B cell (primary cell): ENCODE measurements at regions not wholly inside any gene's neighbourhood (a gene's known extent, or its start where the extent isn't known, plus 50 kb on each side); places are given as distances from the start of the nearest gene placed in this dataset.

Experiments
- CTCF ChIP-seq: fragments of 200-600 bp; IDR thresholded peaks from one replicate; pipeline ENCODE4 v1.8.0; 2022; ENCODE audit warnings: antibody characterized with exemption, mild to moderate bottlenecking
- EZH2 ChIP-seq: IDR thresholded peaks from 2 replicates; pipeline ENCODE4 v1.6.1; 2012; ENCODE audit warnings: borderline replicate concordance, low read depth, mild to moderate bottlenecking, moderate library complexity, low read length; ENCODE audit not compliant: insufficient read depth, poor library complexity, severe bottlenecking

- no peak for TF ChIP-seq CTCF
- no peak for TF ChIP-seq EZH2
Measured at GRCh38 chr16:64887651-64888050, 234.2 kb downstream of the CDH11 start.
